Caki2 (cell line): ENCODE measurements at regions not wholly inside any gene's neighbourhood (a gene's known extent, or its start where the extent isn't known, plus 50 kb on each side); places are given as distances from the start of the nearest gene placed in this dataset.

ENCODE experiments used
- DNase-seq: peaks from one replicate; pipeline ENCODE4 v3.0.0-alpha.2; 2015; ENCODE audit warnings: low read depth
- in situ Hi-C: cut with HindIII; loops from 2 replicates; pipeline ENCODE4 v1.10.0; 2016; ENCODE audit warnings: low sequenced_read_pairs, low pct_unique_long_range_greater_than_20kb, mixed read lengths

GRCh38 chr2:3102922-3103569 is 274.6 kb downstream of the EIPR1 start:
- in situ Hi-C loops, result no loop called here

GRCh38 chr2:3102081-3102921 is 275.3 kb downstream of the EIPR1 start:
- in situ Hi-C loops, result no loop called here
- no peak for DNase-seq

More at GRCh38 chr2:3102922-3103569, 274.6 kb downstream of the EIPR1 start:
- no peak for DNase-seq

GRCh38 chr2:3101016-3101942 is 276.3 kb downstream of the EIPR1 start:
- no peak for DNase-seq
- in situ Hi-C loops, result no loop called here

- DNase-seq, result no peak
- in situ Hi-C loops, result no loop called here
Observed at GRCh38 chr2:3100386-3100785, 277.2 kb downstream of the EIPR1 start.

GRCh38 chr2:3099860-3100234 is 277.8 kb downstream of the EIPR1 start:
- DNase-seq, result no peak
- in situ Hi-C loops, result no loop called here

GRCh38 chr2:3099145-3099859 is 278.3 kb downstream of the EIPR1 start:
- in situ Hi-C loops, result no loop called here
- DNase-seq, result no peak

GRCh38 chr2:3098231-3098630 is 279.4 kb downstream of the EIPR1 start:
- in situ Hi-C loops, result no loop called here

GRCh38 chr2:3097804-3098203 is 279.8 kb downstream of the EIPR1 start:
- in situ Hi-C loops, result no loop called here
- no peak for DNase-seq

More at GRCh38 chr2:3098231-3098630, 279.4 kb downstream of the EIPR1 start:
- DNase-seq, result no peak

GRCh38 chr2:3094999-3095958 is 282.3 kb downstream of the EIPR1 start:
- in situ Hi-C loops, result no loop called here
- DNase-seq, result no peak

GRCh38 chr2:3094318-3094717 is 283.3 kb downstream of the EIPR1 start:
- in situ Hi-C loops, result no loop called here

GRCh38 chr2:3091696-3092095 is 285.9 kb downstream of the EIPR1 start:
- in situ Hi-C loops, result no loop called here
- DNase-seq, result no peak

More at GRCh38 chr2:3094318-3094717, 283.3 kb downstream of the EIPR1 start:
- no peak for DNase-seq

GRCh38 chr2:3082705-3083104 is 294.9 kb downstream of the EIPR1 start:
- in situ Hi-C loops, result no loop called here
- DNase-seq, result no peak

GRCh38 chr2:3079959-3080948 is 297.4 kb downstream of the EIPR1 start:
- DNase-seq, result no peak
- in situ Hi-C loops, result no loop called here

- in situ Hi-C loops, result no loop called here
- no peak for DNase-seq
Observed at GRCh38 chr2:3079466-3079865, 298.2 kb downstream of the EIPR1 start.

- in situ Hi-C loops, result no loop called here
- DNase-seq, result peak; percentile 4
Observed at GRCh38 chr2:3078684-3079083, 298.9 kb downstream of the EIPR1 start.
